Suprapubic skin (tissue), 4 donors: ENCODE measurements at regions not wholly inside any gene's neighbourhood (a gene's known extent, or its start where the extent isn't known, plus 50 kb on each side); places are given as distances from the start of the nearest gene placed in this dataset.
"Not testable (repeated sequence)": the region's sequence is repeated elsewhere in the genome, so short reads cannot be mapped to it uniquely, and the experiment has no call there.

ENCODE experiments used
- DNase-seq, 2 donors: peaks; one replicate each; pipeline ENCODE4 v3.0.0-alpha.2; 2019; ENCODE audit warnings: low spot score in 2 of 2
- H3K27ac ChIP-seq: fragments of 200-600 bp; sonication (generic); one replicate; pipeline ENCODE4 v1.5.1; 2019
- H3K27me3 ChIP-seq: fragments of 200-600 bp; sonication (generic); one replicate; pipeline ENCODE4 v1.5.1; 2019
- H3K36me3 ChIP-seq: fragments of 200-600 bp; sonication (generic); one replicate; pipeline ENCODE4 v1.5.1; 2019
- H3K4me1 ChIP-seq: fragments of 200-600 bp; sonication (generic); one replicate; pipeline ENCODE4 v1.5.1; 2019
- H3K4me3 ChIP-seq: fragments of 200-600 bp; sonication (generic); one replicate; pipeline ENCODE4 v1.5.1; 2019; ENCODE audit warnings: mild to moderate bottlenecking
- H3K9me3 ChIP-seq: fragments of 200-600 bp; sonication (generic); one replicate; pipeline ENCODE4 v1.5.1; 2019
- CTCF ChIP-seq, 2 donors: fragments of 200-600 bp in 1 of 2; fragments of 450-650 bp in 1 of 2; sonication (generic) in 1 of 2; IDR thresholded peaks; one replicate each; pipeline ENCODE4 v1.5.1; 2016 to 2019; ENCODE audit warnings: antibody characterized with exemption in 2 of 2, mild to moderate bottlenecking in 1 of 2, moderate library complexity in 1 of 2
- EP300 ChIP-seq: sonication (generic); formaldehyde crosslinking; IDR thresholded peaks from one replicate; pipeline ENCODE4 v1.6.1; 2017; ENCODE audit warnings: antibody characterized with exemption
- POLR2A ChIP-seq, 2 donors: fragments of 450-650 bp; IDR thresholded peaks; one replicate each; pipeline ENCODE4 v1.6.1; 2017; ENCODE audit warnings: antibody characterized with exemption in 2 of 2, mild to moderate bottlenecking in 2 of 2, moderate library complexity in 2 of 2
- POLR2AphosphoS5 ChIP-seq, 3 donors: sonication (generic); formaldehyde crosslinking; IDR thresholded peaks; one replicate each; pipeline ENCODE4 v1.6.1; 2017; ENCODE audit warnings: antibody characterized with exemption in 3 of 3
- WGBS: methylation state at CpG from one replicate; pipeline ENCODE4 v1.1.5; 2018; 5-methylcytosine and 5-hydroxymethylcytosine counted together

DNA sequence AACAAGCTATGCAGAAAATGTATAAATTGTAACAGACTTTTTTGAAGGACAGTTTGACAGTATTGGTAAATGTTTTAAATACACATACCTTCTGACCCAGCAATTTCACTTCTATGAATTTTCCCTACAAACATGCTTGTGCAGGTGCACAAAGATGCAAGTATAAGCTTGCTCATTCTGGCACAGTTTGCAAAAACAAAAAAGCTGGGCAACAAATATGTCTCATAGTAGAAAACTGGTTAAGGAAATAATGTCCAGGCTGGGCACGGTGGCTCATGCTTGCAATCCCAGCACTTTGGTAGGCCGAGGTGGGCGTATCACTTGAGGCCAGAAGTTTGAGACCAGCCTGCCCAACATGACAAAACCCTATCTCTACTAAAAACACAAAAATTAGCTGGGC is 96.9 kb upstream of the NEDD4L start:
- peaks cover 15% of the 10 kb centered on the region for H3K4me1 ChIP-seq
- no peak overlapping the region for H3K4me3 ChIP-seq
- DNase-seq, result no peak
- TF ChIP-seq POLR2AphosphoS5 (IDR thresholded peaks at IDR 0.05), result no peak
- TF ChIP-seq CTCF (IDR thresholded peaks at IDR 0.05), result no peak
- TF ChIP-seq EP300, result no peak
- no peak for TF ChIP-seq POLR2A (IDR thresholded peaks at IDR 0.05)
- H3K36me3 ChIP-seq, result no peaks in the 10 kb centered on the region
- 55% methylated on average over 3 of the region's 3 CpGs for WGBS
- no peak overlapping the region for H3K27ac ChIP-seq
- no peaks in the 10 kb centered on the region for H3K27me3 ChIP-seq
- H3K9me3 ChIP-seq, result no peaks in the 10 kb centered on the region

DNA sequence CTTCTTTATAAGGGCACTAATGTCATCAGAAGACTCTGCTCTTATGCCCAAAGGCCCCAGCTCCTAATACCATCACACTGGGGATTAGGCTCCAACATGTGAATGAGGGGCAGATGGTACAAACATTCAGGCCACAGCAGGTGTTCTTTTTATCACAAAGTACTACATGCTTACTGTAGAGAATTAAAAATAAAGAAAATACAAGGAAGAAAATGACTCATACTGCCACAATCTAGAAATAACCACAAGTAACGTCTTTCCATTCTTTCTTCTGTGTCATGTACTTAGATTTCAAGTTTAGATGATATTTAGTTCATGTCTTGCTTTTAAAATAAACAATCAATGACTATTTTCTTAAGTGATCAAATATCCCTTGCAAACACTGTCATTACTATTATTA is 100.3 kb upstream of the NEDD4L start:
- DNase-seq, result no peak
- H3K27ac ChIP-seq, result no peak overlapping the region
- 61% methylated on average over 1 of the region's 1 CpG for WGBS
- peaks cover 8% of the 10 kb centered on the region for H3K4me1 ChIP-seq
- H3K9me3 ChIP-seq, result no peaks in the 10 kb centered on the region
- H3K36me3 ChIP-seq, result no peaks in the 10 kb centered on the region
- no peak overlapping the region for H3K4me3 ChIP-seq
- H3K27me3 ChIP-seq, result no peaks in the 10 kb centered on the region
- TF ChIP-seq POLR2A (IDR thresholded peaks at IDR 0.05), result no peak
- no peak for TF ChIP-seq EP300
- no peak for TF ChIP-seq CTCF (IDR thresholded peaks at IDR 0.05)
- no peak for TF ChIP-seq POLR2AphosphoS5 (IDR thresholded peaks at IDR 0.05)

GRCh38 chr18:57942493-57942892 is 101.5 kb upstream of the NEDD4L start:
- H3K4me1 ChIP-seq, result peaks cover 8% of the 10 kb centered on the region
- H3K27me3 ChIP-seq, result no peaks in the 10 kb centered on the region
- TF ChIP-seq CTCF (IDR thresholded peaks at IDR 0.05) (no peak), POLR2AphosphoS5 (IDR thresholded peaks at IDR 0.05) (no peak), EP300 (no peak), POLR2A (IDR thresholded peaks at IDR 0.05) (no peak)
- WGBS, result 95% methylated on average over 1 of the region's 1 CpG
- no peaks in the 10 kb centered on the region for H3K9me3 ChIP-seq
- no peaks in the 10 kb centered on the region for H3K36me3 ChIP-seq
- no peak overlapping the region for H3K4me3 ChIP-seq
- no peak for DNase-seq
- H3K27ac ChIP-seq, result no peak overlapping the region

DNA sequence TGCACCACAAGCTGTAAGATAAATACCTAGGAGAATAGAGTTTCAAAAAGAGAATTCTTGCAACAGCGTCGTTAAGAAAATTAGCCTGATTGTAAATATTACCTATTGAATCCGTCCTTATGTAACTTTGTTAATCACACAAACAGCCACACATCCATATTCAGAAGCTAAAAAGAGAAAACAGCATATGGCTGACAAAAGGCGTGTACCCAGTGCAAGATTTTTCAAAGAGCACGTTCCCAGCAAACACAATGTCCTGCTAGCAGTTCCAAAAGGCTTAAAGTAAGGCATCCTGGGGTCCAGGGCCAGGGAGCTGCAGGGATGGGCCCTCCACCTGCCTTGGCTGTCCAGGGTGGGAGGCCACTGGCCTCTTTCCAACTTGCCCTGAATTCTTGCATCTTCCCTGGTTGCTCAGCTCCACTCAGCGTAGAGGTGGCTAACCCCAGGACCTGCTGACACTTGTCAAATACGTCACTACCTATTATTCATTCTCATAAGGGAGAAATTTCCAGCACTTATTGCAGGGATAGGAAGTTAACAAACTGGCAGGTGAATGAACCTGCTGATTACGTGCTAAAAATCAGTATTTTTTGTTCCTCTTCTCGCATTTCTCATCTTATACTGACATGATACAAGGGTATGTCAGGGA is 102.1 kb upstream of the NEDD4L start:
- no peak for TF ChIP-seq EP300
- TF ChIP-seq CTCF (IDR thresholded peaks at IDR 0.05), result no peak
- TF ChIP-seq POLR2AphosphoS5 (IDR thresholded peaks at IDR 0.05), result no peak
- TF ChIP-seq POLR2A (IDR thresholded peaks at IDR 0.05), result no peak
- Histone ChIP-seq H3K36me3 (no peaks in the 10 kb centered on the region), H3K27ac (no peak overlapping the region), H3K4me3 (no peak overlapping the region), H3K27me3 (peaks cover 4% of the 10 kb centered on the region), H3K9me3 (no peaks in the 10 kb centered on the region), H3K4me1 (peaks cover 4% of the 10 kb centered on the region)
- no peak for DNase-seq
- WGBS, result 76% methylated on average over 9 of the region's 9 CpGs

DNA sequence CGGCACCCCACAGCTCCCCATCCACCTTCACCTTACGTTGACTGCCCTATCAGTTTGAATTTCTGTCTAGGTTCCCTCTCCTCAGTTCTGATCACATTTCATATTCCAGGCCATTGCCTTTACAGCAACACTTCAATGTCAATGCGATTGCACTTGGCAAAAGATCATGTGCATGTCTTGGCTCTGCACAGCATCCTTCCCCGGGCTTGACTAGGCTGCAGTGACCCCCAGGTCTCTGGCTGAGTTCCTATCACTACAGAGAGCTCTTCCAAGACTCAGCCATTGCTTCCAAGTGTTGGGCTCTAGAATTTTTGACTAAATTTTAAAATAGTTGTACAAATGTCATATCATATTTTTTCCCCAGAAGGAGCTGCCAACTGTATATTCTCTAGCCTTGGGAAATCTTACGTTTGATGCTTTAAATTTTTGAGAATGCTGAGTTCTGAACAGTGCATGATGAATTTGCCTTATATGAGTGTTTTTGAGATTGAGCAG is 103.8 kb upstream of the NEDD4L start:
- H3K4me1 ChIP-seq, result no peaks in the 10 kb centered on the region
- no peak for TF ChIP-seq CTCF (IDR thresholded peaks at IDR 0.05)
- no peak for TF ChIP-seq POLR2AphosphoS5 (IDR thresholded peaks at IDR 0.05)
- TF ChIP-seq EP300, result no peak
- TF ChIP-seq POLR2A (IDR thresholded peaks at IDR 0.05), result no peak
- H3K27ac ChIP-seq, result no peak overlapping the region
- H3K36me3 ChIP-seq, result no peaks in the 10 kb centered on the region
- 81% methylated on average over 5 of the region's 5 CpGs for WGBS
- H3K4me3 ChIP-seq, result no peak overlapping the region
- no peaks in the 10 kb centered on the region for H3K9me3 ChIP-seq
- no peak for DNase-seq
- peaks cover 4% of the 10 kb centered on the region for H3K27me3 ChIP-seq

DNA sequence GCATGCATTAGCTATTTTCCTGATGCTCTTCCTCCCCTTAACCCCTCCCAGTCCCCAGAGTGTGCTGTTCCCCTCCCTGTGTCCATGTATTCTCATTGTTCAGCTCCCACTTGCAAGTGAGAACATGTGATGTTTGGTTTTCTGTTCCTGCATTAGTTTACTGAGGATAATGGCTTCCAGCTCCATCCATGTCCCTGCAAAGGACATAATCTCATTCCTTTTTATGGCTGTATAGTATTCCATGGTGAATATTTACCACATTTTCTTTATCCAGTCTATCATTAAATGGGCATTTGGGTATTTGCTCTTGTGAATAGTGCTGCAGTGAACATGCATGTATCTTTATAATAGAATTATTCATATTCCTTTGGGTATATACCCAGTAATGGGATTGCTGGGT is 109.7 kb upstream of the NEDD4L start:
- not testable (repeated sequence) for H3K9me3 ChIP-seq, H3K4me3 ChIP-seq, H3K27me3 ChIP-seq, H3K36me3 ChIP-seq, DNase-seq, H3K4me1 ChIP-seq, H3K27ac ChIP-seq
